Renal cortex interstitium (tissue), 11 donors: ENCODE measurements at regions not wholly inside any gene's neighbourhood (a gene's known extent, or its start where the extent isn't known, plus 50 kb on each side); places are given as distances from the start of the nearest gene placed in this dataset.

ENCODE experiments used
- DNase-seq, 11 donors: peaks; one replicate each; pipeline ENCODE4 v3.0.0-alpha.2; 2013; ENCODE audit warnings: low read depth in 9 of 11, low spot score in 4 of 11; ENCODE audit errors: extremely low read depth in 1 of 11

- DNase-seq: no peak
Observed at GRCh38 chr13:79108914-79109643, 297.0 kb downstream of the RBM26 start.

- DNase-seq: no peak
Observed at GRCh38 chr13:79098596-79098995, 307.5 kb downstream of the RBM26 start.

DNA sequence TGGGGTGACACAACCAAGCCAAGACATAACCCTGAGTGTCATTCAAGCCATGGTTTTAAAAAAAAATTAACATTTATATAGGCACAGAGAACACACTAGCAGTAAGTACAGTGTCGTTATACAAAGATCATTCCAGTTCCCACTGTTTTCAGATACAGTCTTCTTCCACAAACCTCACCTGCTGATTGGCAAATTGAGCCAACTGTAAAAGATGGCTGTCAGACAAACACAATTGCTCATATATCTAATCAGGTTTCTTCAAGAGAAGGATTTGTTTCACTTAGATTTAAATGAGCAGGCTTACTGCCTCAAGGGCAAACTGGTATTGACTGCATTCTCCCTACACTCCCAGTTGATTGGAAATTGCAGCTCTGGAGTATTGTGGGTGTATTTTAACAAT, 308.9 kb downstream of the RBM26 start:
- DNase-seq: no peak

DNA sequence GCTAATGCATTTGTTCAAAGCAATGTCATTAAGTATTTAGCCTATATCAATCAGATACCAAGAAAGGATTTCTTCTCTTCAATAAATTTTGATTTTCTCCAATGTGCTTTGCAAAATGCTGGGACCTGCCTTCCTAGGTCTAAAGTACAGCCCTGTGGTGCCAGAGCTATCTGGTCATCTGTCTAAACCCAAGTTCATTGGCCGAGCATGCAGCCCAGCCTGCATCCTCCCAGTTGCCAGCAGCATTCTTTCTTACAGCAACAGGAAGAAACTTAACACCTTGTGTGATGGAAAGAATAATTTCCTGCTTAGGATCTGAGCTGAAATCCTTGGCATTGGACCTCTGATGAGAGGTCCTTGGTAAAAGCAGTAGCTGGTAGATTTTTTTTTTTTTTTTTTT, 310.0 kb downstream of the RBM26 start:
- no peak for DNase-seq

DNA sequence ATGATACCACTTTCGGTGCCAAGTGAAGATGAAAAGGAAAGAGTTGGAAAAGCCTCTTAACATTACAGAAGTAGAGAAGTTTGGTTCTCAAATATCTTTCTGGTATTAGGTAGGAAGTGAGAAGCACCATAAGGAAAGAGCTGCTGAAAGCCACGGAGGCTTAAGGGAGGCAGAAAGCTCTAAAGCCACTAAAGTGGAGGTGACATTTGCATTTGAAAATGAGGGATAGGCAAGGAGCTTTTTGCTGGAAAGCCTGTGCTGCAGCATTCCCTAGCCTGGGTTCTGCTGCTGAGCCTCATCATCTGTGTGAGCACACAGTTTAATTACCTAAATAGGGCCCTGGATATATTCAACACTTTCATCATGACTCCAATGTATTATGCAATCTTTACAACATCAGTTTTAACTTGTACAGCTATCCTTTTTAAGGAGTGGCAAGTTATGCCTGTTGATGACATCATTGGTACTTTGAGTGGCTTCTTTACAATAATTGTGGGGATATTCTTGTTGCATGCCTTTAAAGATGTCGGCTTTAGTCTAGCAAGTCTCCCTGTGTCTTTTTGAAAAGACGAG, 315.4 kb downstream of the RBM26 start:
- DNase-seq: no peak

GRCh38 chr13:79084802-79085424, 321.1 kb downstream of the RBM26 start:
- no peak for DNase-seq

GRCh38 chr13:79081942-79082341, 324.1 kb downstream of the RBM26 start:
- no peak for DNase-seq

DNA sequence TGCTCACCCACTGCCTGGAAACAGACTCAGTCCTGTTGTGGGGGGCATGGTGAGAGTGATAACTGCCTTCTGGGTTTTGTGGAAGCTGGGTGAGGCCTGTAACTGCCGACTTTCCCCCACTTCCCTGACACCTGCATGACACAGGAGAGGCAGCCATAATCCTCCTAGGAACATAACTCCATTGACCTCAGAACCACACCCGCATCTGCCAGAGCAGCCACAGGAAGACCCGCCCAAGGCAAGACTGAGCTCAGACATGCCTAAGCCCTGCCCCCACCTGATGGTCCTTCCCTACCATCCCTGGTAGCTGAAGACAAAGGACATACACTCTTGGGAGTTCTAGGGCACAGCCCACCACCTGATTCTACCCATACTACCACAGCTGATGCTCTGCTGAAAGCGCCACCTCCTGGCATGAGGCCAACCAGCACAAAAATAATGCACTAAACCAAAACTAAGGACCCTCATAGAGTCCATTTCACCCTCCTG, 326.7 kb downstream of the RBM26 start:
- no peak for DNase-seq

- no peak for DNase-seq
Observed at GRCh38 chr13:79075703-79076102, 330.4 kb downstream of the RBM26 start.

DNA sequence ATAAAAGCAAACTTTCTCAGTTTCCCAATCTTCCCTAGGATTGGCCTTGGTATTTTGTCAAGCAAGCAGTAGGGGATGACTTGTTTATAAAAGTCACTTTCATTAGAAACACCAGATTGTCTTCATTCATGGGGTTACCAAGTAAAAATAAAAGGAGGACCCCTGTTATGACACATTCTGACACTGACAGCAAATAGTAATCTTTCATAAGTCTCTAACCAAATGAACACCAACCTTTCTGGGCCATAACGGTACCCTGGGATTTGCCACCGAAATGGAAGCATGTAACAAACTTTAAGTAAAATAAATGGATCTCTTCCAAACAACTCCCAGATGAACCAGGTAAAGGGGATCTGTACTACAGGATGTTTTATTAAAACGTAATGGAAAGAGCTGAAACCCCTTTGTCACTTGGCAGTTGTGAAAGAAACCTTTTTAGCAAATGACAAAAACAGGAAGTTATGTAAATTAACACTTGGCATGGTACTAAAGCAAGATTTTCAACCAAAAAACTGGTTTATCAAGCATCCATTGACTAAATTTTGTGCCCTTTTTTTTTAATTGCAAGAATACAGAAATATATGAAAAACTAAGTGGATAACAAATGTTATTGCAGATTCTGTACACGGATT, 335.6 kb downstream of the RBM26 start:
- no peak for DNase-seq

- DNase-seq: no peak
Observed at GRCh38 chr13:79062291-79062690, 343.8 kb downstream of the RBM26 start.

DNA sequence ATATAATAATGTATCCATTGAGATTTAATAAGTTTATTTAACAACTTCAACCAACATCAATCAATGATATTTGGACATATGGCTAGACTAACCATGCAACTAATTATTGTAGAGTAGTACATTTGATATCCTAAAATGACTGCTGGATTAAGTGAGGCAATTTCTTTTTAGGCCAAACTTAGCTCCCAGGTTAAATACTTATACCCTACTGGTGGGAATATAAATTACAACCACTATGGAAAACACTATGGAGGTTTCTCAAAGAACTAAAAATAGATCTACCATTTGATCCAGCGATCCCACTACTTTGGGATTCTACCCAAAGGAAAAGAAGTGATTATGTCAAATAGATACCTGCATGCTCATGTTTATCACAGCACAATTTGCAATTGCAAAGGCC, 345.8 kb downstream of the RBM26 start:
- no peak for DNase-seq

GRCh38 chr13:79056706-79057105, 349.3 kb downstream of the RBM26 start:
- no peak for DNase-seq

- no peak for DNase-seq
Observed at GRCh38 chr13:79051472-79051871, 354.6 kb downstream of the RBM26 start.

DNA sequence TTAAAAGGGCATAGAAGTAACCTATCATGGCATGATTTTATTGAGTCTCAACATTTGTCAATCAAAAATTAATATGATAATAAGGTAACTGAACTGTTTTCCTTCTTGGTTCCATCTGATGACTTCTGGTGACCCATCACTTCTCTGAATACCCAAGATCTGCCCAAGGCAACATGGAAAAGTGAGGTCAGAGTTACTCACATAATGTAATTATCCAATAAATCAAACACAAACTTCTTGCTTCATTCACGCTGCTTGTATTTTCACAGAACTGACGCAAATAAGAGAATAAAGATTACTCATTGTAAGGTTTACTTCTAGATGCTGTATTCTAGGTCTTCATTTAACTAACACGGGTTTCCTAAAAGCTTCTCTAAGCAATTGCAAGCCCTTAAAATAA, 361.6 kb downstream of the RBM26 start:
- no peak for DNase-seq

DNA sequence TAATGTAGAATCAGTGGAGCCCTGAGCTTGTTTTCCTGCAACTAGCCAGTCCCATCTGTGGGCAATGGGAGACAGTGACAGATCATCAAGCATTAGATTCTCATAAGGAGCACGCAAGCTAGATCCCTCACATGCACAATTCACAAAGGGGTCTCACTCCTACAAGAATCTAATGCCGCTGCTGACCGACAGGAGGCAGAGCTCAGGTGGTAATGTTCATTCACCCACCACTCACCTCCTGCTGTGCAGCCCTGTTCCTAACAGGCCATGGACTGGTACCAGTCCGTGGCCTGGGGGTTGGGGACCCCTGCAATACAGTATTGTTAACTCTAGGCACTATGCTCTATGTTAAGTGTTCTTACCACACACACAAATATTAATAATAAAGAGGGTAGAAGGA, 362.8 kb downstream of the RBM26 start:
- no peak for DNase-seq

DNA sequence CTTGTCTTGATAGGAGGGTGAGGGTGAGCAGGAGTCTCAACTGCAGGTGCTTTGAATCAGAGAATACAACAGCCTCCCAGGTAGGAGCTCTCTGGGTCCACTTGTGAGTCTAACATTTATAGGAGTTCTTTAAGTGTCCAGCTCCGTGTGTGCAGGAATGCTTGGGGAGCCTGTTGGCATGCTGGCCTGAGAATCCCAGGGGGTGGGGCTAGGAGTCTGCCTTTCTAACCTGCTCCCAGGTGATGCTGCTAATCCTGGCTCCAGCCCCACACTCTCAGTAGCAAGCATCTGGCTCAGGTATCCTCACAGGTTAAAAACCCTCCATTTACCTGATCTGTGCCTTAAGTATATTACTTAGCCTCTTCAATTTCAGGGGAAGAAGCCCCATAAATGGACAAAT, 368.9 kb downstream of the RBM26 start:
- DNase-seq: no peak

DNA sequence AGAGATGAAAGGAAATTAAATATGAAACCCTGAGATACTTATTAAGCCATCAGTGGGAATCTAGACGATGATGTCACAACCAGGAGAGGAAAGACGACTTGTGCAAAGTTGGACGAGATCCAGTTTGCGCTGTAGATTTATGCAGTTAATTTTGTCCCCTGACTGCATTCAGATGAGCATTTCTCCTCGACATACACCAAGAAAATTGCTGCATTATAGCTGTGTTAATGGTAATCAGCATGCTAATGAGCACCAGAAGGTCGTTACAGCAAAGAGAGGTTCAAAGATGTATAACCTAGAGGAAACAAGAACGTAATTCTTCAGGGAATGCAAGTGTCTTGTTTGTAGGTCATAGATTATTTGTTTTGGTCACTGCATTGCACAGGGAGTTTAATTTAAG, 371.7 kb downstream of the RBM26 start:
- no peak for DNase-seq

GRCh38 chr13:79030513-79030912, 371.6 kb upstream of the OBI1 start:
- no peak for DNase-seq

- no peak for DNase-seq
Observed at GRCh38 chr13:79018166-79018565, 359.2 kb upstream of the OBI1 start.
